A549 (cell line): ENCODE measurements at regions not wholly inside any gene's neighbourhood (a gene's known extent, or its start where the extent isn't known, plus 50 kb on each side); places are given as distances from the start of the nearest gene placed in this dataset.

ENCODE experiments used
- ATAC-seq, 2 experiments: fragments of 200-7000 bp in 1 of 2; fragments of >200 bp in 1 of 2; cut with Nextera tagmentation in 1 of 2; cut with Tn5 transposase in 1 of 2; 3 replicates each; pipeline versions ENCODE4 v1.8.0 to v1.9.1; 2018 to 2020; ENCODE audit warnings: mild to moderate bottlenecking in 1 of 2, moderate library complexity in 1 of 2
- CTCF ChIA-PET: fragments of 300-600 bp; sonication (Branson Sonifier 250); formaldehyde crosslinking; extraction: SDS; loops from one replicate; lab custom pipeline; 2021; ENCODE audit warnings: antibody characterized with exemption, inconsistent platforms; lab: Yijun Ruan, JAX
- POLR2A ChIA-PET: fragments of 350-600 bp; formaldehyde crosslinking; extraction: SDS; loops from one replicate; lab custom pipeline; 2021; ENCODE audit warnings: antibody characterized with exemption, inconsistent platforms; lab: Yijun Ruan, JAX
- DNase-seq, 2 experiments: peaks; one replicate each; pipeline versions ENCODE4 v3.0.0 to v3.0.0-alpha.2; 2011 to 2016; ENCODE audit warnings: low read depth in 1 of 2, low spot score in 1 of 2
- FAIRE-seq: peaks from 2 replicates; lab custom pipeline; 2011; peaks lifted over from hg19 to GRCh38; lab: Jason Lieb, UNC
- H3K27ac ChIP-seq, 2 experiments: fragments of >200 bp; sonication (Bioruptor Twin); formaldehyde crosslinking; 3 replicates each; pipeline ENCODE4 v1.5.1; 2016 to 2017
- H3K4me1 ChIP-seq: fragments of >200 bp; sonication (Bioruptor Twin); formaldehyde crosslinking; 3 replicates; pipeline ENCODE4 v1.6.1; 2016
- H3K4me2 ChIP-seq: fragments of >200 bp; sonication (Bioruptor Twin); formaldehyde crosslinking; 3 replicates; pipeline ENCODE4 v1.6.1; 2016
- H3K4me3 ChIP-seq: fragments of >200 bp; sonication (Bioruptor Twin); formaldehyde crosslinking; 3 replicates; pipeline ENCODE4 v1.5.1; 2016
- H3K9me3 ChIP-seq: fragments of >200 bp; sonication (Bioruptor Twin); formaldehyde crosslinking; 3 replicates; pipeline ENCODE4 v1.6.1; 2016
- ATOH8 ChIP-seq: fragments of 250-450 bp; sonication (Bioruptor Pico); IDR thresholded peaks from 2 replicates; pipeline ENCODE4 v1.5.0; 2020; ENCODE audit warnings: low read depth, mild to moderate bottlenecking, moderate library complexity
- CBX2 ChIP-seq: fragments of 200-600 bp; sonication (generic); IDR thresholded peaks from 2 replicates; pipeline ENCODE4 v1.6.1; 2016; ENCODE audit warnings: low read depth, mild to moderate bottlenecking, borderline replicate concordance
- CEBPB ChIP-seq, 2 experiments: fragments of >200 bp in 1 of 2; sonication (Bioruptor Twin) in 1 of 2; formaldehyde crosslinking in 1 of 2; IDR thresholded peaks; 2 replicates each; pipeline ENCODE4 v1.6.1; 2012 to 2016
- CHD2 ChIP-seq: fragments of 150-350 bp; IDR thresholded peaks from 2 replicates; pipeline ENCODE4 v1.6.1; 2014; ENCODE audit warnings: low read length; ENCODE audit not compliant: partially characterized antibody
- EHF ChIP-seq: fragments of 250-450 bp; sonication (Bioruptor Pico); IDR thresholded peaks from 2 replicates; pipeline ENCODE4 v1.5.0; 2020; ENCODE audit warnings: mild to moderate bottlenecking
- FOSB ChIP-seq: fragments of 250-450 bp; sonication (Bioruptor Pico); IDR thresholded peaks from 2 replicates; pipeline ENCODE4 v1.5.0; 2020; ENCODE audit warnings: mild to moderate bottlenecking, moderate library complexity
- HDAC2 ChIP-seq: fragments of 200-600 bp; sonication (generic); IDR thresholded peaks from 2 replicates; pipeline ENCODE4 v1.6.1; 2016
- HEYL ChIP-seq: fragments of 250-450 bp; sonication (Bioruptor Pico); IDR thresholded peaks from 2 replicates; pipeline ENCODE4 v1.8.0; 2021; ENCODE audit warnings: mild to moderate bottlenecking, moderate library complexity
- HOXA7 ChIP-seq: fragments of 250-450 bp; sonication (Bioruptor Pico); IDR thresholded peaks from 2 replicates; pipeline ENCODE4 v1.5.0; 2020; ENCODE audit warnings: mild to moderate bottlenecking, moderate library complexity
- HOXB13 ChIP-seq: fragments of 250-450 bp; sonication (Bioruptor Pico); IDR thresholded peaks from 2 replicates; pipeline ENCODE4 v1.5.0; 2020; ENCODE audit warnings: low read depth, mild to moderate bottlenecking, moderate library complexity
- JUN ChIP-seq, 2 experiments: fragments of >200 bp; sonication (Bioruptor Twin); formaldehyde crosslinking; IDR thresholded peaks; 2 replicates in 1 of 2; 3 replicates in 1 of 2; pipeline ENCODE4 v1.6.1; 2016 to 2017
- KDM1A ChIP-seq: fragments of 200-600 bp; sonication (generic); IDR thresholded peaks from 2 replicates; pipeline ENCODE4 v1.6.1; 2016; ENCODE audit warnings: low read depth, mild to moderate bottlenecking
- KDM5A ChIP-seq: fragments of 200-600 bp; sonication (generic); IDR thresholded peaks from 2 replicates; pipeline ENCODE4 v1.6.1; 2016; ENCODE audit warnings: antibody characterized with exemption, mild to moderate bottlenecking
- MAFK ChIP-seq: fragments of 450-650 bp; IDR thresholded peaks from 2 replicates; pipeline ENCODE4 v1.6.1; 2014; ENCODE audit not compliant: partially characterized antibody
- NPAS2 ChIP-seq: fragments of 250-450 bp; sonication (Bioruptor Pico); IDR thresholded peaks from 2 replicates; pipeline ENCODE4 v1.8.0; 2022; ENCODE audit warnings: mild to moderate bottlenecking, moderate library complexity, borderline replicate concordance
- NR3C1 ChIP-seq: fragments of >200 bp; sonication (Bioruptor Twin); formaldehyde crosslinking; IDR thresholded peaks from 3 replicates; pipeline ENCODE4 v1.6.1; 2017
- POLR2A ChIP-seq: IDR thresholded peaks from 2 replicates; pipeline ENCODE4 v1.6.1; 2012; ENCODE audit warnings: mild to moderate bottlenecking, low read length
- POLR2AphosphoS2 ChIP-seq: conservative IDR thresholded peaks from 2 replicates; pipeline ENCODE4 v1.6.1; 2012; ENCODE audit warnings: low read length, improper control_type of control experiment, inconsistent platforms
- RARB ChIP-seq: fragments of 250-450 bp; sonication (Bioruptor Pico); IDR thresholded peaks from 2 replicates; pipeline ENCODE4 v1.8.0; 2021; ENCODE audit warnings: mild to moderate bottlenecking, moderate library complexity
- RCOR1 ChIP-seq: fragments of 150-350 bp; IDR thresholded peaks from 2 replicates; pipeline ENCODE4 v1.6.1; 2014; ENCODE audit warnings: antibody characterized with exemption, low read length, low read depth
- SMC3 ChIP-seq: fragments of >200 bp; sonication (Bioruptor Twin); formaldehyde crosslinking; IDR thresholded peaks from 3 replicates; pipeline ENCODE4 v1.6.1; 2018; ENCODE audit warnings: inconsistent platforms
- ZC3H11A ChIP-seq: fragments of 450-650 bp; IDR thresholded peaks from 2 replicates; pipeline ENCODE4 v1.6.1; 2014; ENCODE audit warnings: antibody characterized with exemption, mild to moderate bottlenecking
- ZSCAN20 ChIP-seq: fragments of 250-450 bp; sonication (Bioruptor Pico); IDR thresholded peaks from 2 replicates; pipeline ENCODE4 v1.8.0; 2022; ENCODE audit warnings: mild to moderate bottlenecking, moderate library complexity
- WGBS: methylation state at CpG from one replicate; pipeline ENCODE4 v1.1.6; 2017; ENCODE audit errors: missing lambda C conversion rate; 5-methylcytosine and 5-hydroxymethylcytosine counted together
- TF ChIP-seq, protein P1 (sequence below): fragments of 150-350 bp; IDR thresholded peaks from 2 replicates; pipeline ENCODE4 v1.6.1; 2014; ENCODE audit warnings: low read depth, mild to moderate bottlenecking, low read length

DNA sequence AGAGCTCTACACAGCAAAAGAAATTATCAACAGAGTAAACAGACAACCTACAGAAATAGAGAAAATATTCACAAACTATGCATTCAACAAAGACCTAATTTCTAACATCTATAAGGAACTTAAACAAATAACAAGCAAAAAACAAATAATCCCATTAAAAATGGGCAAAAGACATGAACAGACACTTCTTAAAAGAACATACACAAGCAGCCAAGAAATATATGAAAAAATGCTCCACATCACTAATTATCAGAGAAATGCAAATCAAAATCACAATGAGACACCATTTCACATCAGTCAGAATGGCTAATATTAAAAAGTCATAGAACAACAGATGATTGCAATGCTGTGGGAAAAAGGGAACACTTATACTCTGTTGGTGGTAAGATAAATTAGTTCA is 100.7 kb upstream of the LGR5 start:
- Histone ChIP-seq H3K4me1 (no peaks in the 10 kb centered on the region), H3K27ac (no peak overlapping the region), H3K9me3 (no peaks in the 10 kb centered on the region), H3K4me2 (no peak overlapping the region), H3K4me3 (no peak overlapping the region)
- ATAC-seq (no peak), FAIRE-seq (no peak), DNase-seq (no peak)
- CTCF ChIA-PET, result no interaction called here
- TF ChIP-seq KDM5A (no peak), ZC3H11A (no peak), JUN (IDR thresholded peaks at IDR 0.05) (no peak), CBX2 (no peak), HDAC2 (no peak), NPAS2 (no peak), RCOR1 (no peak), FOSB (no peak), HOXA7 (CRISPR knock-in tag) (no peak), NR3C1 (no peak), POLR2A (no peak)
- TF ChIP-seq, protein P1, sequence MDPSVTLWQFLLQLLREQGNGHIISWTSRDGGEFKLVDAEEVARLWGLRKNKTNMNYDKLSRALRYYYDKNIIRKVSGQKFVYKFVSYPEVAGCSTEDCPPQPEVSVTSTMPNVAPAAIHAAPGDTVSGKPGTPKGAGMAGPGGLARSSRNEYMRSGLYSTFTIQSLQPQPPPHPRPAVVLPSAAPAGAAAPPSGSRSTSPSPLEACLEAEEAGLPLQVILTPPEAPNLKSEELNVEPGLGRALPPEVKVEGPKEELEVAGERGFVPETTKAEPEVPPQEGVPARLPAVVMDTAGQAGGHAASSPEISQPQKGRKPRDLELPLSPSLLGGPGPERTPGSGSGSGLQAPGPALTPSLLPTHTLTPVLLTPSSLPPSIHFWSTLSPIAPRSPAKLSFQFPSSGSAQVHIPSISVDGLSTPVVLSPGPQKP, result no peak
- POLR2A ChIA-PET, result no interaction called here

- FAIRE-seq (no peak), ATAC-seq (no peak), DNase-seq (no peak)
- POLR2A ChIA-PET, result no interaction called here
- CTCF ChIA-PET, result no interaction called here
- no peak overlapping the region for H3K27ac ChIP-seq
- no peak for TF ChIP-seq ZSCAN20 (CRISPR knock-in tag)
- TF ChIP-seq CEBPB (IDR thresholded peaks at IDR 0.05), result no peak
- no peak for TF ChIP-seq RARB (CRISPR knock-in tag)
- no peak for TF ChIP-seq HOXB13 (CRISPR knock-in tag)
- no peak for TF ChIP-seq SMC3
- no peak for TF ChIP-seq CHD2
- no peak for TF ChIP-seq EHF (CRISPR knock-in tag)
- TF ChIP-seq ATOH8 (CRISPR knock-in tag), result no peak
- TF ChIP-seq MAFK, result no peak
- TF ChIP-seq CBX2, result no peak
- no peak for TF ChIP-seq HDAC2
- no peak for TF ChIP-seq KDM1A
- TF ChIP-seq HEYL, result no peak
- TF ChIP-seq POLR2AphosphoS2, result no peak
- TF ChIP-seq, all 56 proteins: peak for 0
- Histone ChIP-seq H3K4me3 (no peak overlapping the region), H3K4me2 (no peak overlapping the region), H3K9me3 (no peaks in the 10 kb centered on the region), H3K4me1 (no peaks in the 10 kb centered on the region)
These were observed 103.7 kb upstream of the LGR5 start for GRCh38 chr12:71335963-71336257.

DNA sequence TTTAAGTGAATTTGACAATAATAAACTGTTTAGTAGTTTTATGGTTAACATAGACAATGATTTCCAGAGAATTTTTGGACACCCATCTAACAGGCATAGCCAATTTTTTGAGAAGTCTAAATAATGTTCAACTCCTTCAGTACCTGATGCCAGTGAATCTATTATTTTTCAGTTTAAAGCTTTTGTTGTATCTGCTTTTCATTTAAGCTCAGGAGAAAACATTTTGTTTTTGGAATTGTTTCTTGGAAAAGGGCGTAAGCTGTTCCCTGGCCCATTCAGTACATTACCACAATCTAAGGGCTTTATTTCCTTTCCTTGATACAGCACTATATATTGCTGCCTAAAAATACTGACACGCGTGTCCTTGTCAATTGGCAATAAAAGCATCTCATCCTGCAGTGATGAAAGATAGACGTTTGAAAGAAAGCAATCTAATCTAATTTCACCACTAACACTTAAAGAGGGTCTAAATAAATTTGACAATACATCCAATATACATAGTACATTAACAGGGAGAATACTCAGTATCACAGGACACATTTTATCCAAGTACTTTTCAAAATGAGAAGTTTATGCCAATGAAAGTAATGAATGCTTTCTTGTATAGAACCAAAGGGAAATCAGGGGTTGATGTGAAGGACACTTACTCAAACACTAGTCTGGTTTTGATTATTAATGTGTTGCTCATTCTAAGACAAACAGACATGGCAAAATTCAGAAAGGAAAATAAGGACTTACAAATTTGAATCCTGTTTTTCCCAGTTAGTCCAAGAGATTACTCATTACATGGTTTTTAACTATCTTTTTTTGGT is 104.2 kb upstream of the LGR5 start:
- Histone ChIP-seq H3K4me1 (no peaks in the 10 kb centered on the region), H3K9me3 (no peaks in the 10 kb centered on the region), H3K4me2 (no peak overlapping the region), H3K4me3 (no peak overlapping the region), H3K27ac (no peak overlapping the region)
- ATAC-seq, result no peak
- CTCF ChIA-PET, result no interaction called here
- TF ChIP-seq RCOR1, result no peak
- POLR2A ChIA-PET, result no interaction called here
- 47% methylated on average over 4 of the region's 4 CpGs for WGBS
- FAIRE-seq, result no peak
- no peak for DNase-seq
